NB4 (cell line): ENCODE measurements at regions not wholly inside any gene's neighbourhood (a gene's known extent, or its start where the extent isn't known, plus 50 kb on each side); places are given as distances from the start of the nearest gene placed in this dataset.

ENCODE experiments used
- MYC ChIP-seq: IDR thresholded peaks from 2 replicates; pipeline ENCODE4 v1.6.1; 2011; ENCODE audit warnings: low read depth, low read length
- POLR2A ChIP-seq: IDR thresholded peaks from 2 replicates; pipeline ENCODE4 v1.6.1; 2011; ENCODE audit warnings: mild to moderate bottlenecking; ENCODE audit not compliant: insufficient read length; ENCODE audit errors: extremely low read depth
- TF ChIP-seq, protein P1 (sequence below): IDR thresholded peaks from one replicate; pipeline ENCODE4 v1.5.1; 2012; ENCODE audit warnings: low read depth, low read length
- TF ChIP-seq, protein P2 (sequence below): IDR thresholded peaks from 2 replicates; pipeline ENCODE4 v1.6.1; 2011; ENCODE audit warnings: low read depth, low read length

DNA sequence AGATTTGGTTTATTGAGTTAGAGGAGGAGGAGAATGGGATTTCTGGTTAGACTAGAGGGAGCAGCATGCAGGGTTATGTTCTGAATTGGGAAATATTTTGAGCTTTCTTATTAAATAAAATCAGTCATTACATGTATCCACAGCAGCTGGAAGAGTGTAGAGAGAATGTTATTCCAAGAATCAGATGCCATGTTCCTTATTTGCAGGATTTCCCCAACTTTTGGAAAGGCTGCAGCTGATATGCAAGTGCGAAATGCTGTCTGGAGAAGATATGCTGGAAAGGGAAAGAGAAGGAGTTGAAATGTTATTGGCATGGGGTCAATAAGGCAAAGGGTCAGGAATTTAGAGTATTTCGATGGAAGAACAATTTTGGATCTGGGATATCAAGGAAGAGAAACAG, 255.8 kb downstream of the MTX2 start:
- TF ChIP-seq, protein P1, sequence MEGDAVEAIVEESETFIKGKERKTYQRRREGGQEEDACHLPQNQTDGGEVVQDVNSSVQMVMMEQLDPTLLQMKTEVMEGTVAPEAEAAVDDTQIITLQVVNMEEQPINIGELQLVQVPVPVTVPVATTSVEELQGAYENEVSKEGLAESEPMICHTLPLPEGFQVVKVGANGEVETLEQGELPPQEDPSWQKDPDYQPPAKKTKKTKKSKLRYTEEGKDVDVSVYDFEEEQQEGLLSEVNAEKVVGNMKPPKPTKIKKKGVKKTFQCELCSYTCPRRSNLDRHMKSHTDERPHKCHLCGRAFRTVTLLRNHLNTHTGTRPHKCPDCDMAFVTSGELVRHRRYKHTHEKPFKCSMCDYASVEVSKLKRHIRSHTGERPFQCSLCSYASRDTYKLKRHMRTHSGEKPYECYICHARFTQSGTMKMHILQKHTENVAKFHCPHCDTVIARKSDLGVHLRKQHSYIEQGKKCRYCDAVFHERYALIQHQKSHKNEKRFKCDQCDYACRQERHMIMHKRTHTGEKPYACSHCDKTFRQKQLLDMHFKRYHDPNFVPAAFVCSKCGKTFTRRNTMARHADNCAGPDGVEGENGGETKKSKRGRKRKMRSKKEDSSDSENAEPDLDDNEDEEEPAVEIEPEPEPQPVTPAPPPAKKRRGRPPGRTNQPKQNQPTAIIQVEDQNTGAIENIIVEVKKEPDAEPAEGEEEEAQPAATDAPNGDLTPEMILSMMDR = no peak
- TF ChIP-seq POLR2A (no peak), MYC (no peak)
- TF ChIP-seq, protein P2, sequence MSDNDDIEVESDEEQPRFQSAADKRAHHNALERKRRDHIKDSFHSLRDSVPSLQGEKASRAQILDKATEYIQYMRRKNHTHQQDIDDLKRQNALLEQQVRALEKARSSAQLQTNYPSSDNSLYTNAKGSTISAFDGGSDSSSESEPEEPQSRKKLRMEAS = no peak
